H9 (cell line): ENCODE measurements at regions not wholly inside any gene's neighbourhood (a gene's known extent, or its start where the extent isn't known, plus 50 kb on each side); places are given as distances from the start of the nearest gene placed in this dataset.

Experiments
- DNase-seq: peaks from one replicate; pipeline ENCODE4 v3.0.0-alpha.2; 2017
- H2AFZ ChIP-seq: one replicate; pipeline ENCODE4 v1.6.1; 2013; ENCODE audit warnings: mild to moderate bottlenecking, low read length, control low read depth, moderate library complexity
- H2AK5ac ChIP-seq: 2 replicates; pipeline ENCODE4 v1.6.1; 2013; ENCODE audit warnings: low read length, control low read depth, mixed read lengths; ENCODE audit not compliant: insufficient read length
- H2BK120ac ChIP-seq: one replicate; pipeline ENCODE4 v1.6.1; 2013; ENCODE audit warnings: low read depth, mild to moderate bottlenecking, low read length, control low read depth, inconsistent platforms; ENCODE audit not compliant: poor library complexity, severe bottlenecking
- H2BK12ac ChIP-seq: 2 replicates; pipeline ENCODE4 v1.6.1; 2013; ENCODE audit warnings: low read length, control low read depth, mixed read lengths, low read depth; ENCODE audit not compliant: insufficient read length
- H2BK15ac ChIP-seq: 2 replicates; pipeline ENCODE4 v1.6.1; 2013; ENCODE audit warnings: low read depth, low read length, control low read depth
- H2BK20ac ChIP-seq: one replicate; pipeline ENCODE4 v1.6.1; 2013; ENCODE audit warnings: low read depth, mild to moderate bottlenecking, low read length, control low read depth, inconsistent platforms; ENCODE audit not compliant: poor library complexity, severe bottlenecking
- H2BK5ac ChIP-seq: 2 replicates; pipeline ENCODE4 v1.6.1; 2013; ENCODE audit warnings: low read length, control low read depth, mixed read lengths; ENCODE audit not compliant: insufficient read length
- H3K14ac ChIP-seq: 2 replicates; pipeline ENCODE4 v1.6.1; 2013; ENCODE audit warnings: low read length, control low read depth; ENCODE audit not compliant: insufficient read depth
- H3K18ac ChIP-seq: 2 replicates; pipeline ENCODE4 v1.6.1; 2013; ENCODE audit warnings: low read depth, mild to moderate bottlenecking, mixed read lengths, low read length, control low read depth; ENCODE audit not compliant: insufficient read length
- H3K23ac ChIP-seq: 2 replicates; pipeline ENCODE4 v1.6.1; 2013; ENCODE audit warnings: low read length, control low read depth, mixed read lengths, low read depth; ENCODE audit not compliant: insufficient read length
- H3K23me2 ChIP-seq: 2 replicates; pipeline ENCODE4 v1.6.1; 2013; ENCODE audit warnings: low read depth, mild to moderate bottlenecking, mixed read lengths, low read length, control low read depth; ENCODE audit not compliant: insufficient read length, poor library complexity, severe bottlenecking
- H3K27ac ChIP-seq: 2 replicates; pipeline ENCODE4 v1.5.1; 2013; ENCODE audit warnings: low read length, control low read depth, mixed read lengths, low read depth; ENCODE audit not compliant: insufficient read length
- H3K27me3 ChIP-seq: 2 replicates; pipeline ENCODE4 v1.6.1; 2013; ENCODE audit warnings: low read length, control low read depth, inconsistent platforms; ENCODE audit not compliant: insufficient read depth
- H3K4ac ChIP-seq: 2 replicates; pipeline ENCODE4 v1.6.1; 2013; ENCODE audit warnings: low read depth, mild to moderate bottlenecking, control low read depth, inconsistent platforms, low read length, moderate library complexity
- H3K4me1 ChIP-seq: 2 replicates; pipeline ENCODE4 v1.6.1; 2013; ENCODE audit warnings: low read length, control low read depth, inconsistent platforms; ENCODE audit not compliant: insufficient read depth
- H3K4me2 ChIP-seq: 2 replicates; pipeline ENCODE4 v1.6.1; 2013; ENCODE audit warnings: low read length, control low read depth, mixed read lengths; ENCODE audit not compliant: insufficient read length, insufficient read depth
- H3K56ac ChIP-seq: 2 replicates; pipeline ENCODE4 v1.6.1; 2013; ENCODE audit warnings: low read depth, mild to moderate bottlenecking, mixed read lengths, low read length, control low read depth; ENCODE audit not compliant: insufficient read length
- H3K79me1 ChIP-seq: 2 replicates; pipeline ENCODE4 v1.6.1; 2013; ENCODE audit warnings: low read depth, mild to moderate bottlenecking, moderate library complexity, low read length, control low read depth, inconsistent platforms; ENCODE audit not compliant: insufficient read depth, poor library complexity, severe bottlenecking
- H3K79me2 ChIP-seq: 2 replicates; pipeline ENCODE4 v1.6.1; 2013; ENCODE audit warnings: low read length, control low read depth, inconsistent platforms; ENCODE audit not compliant: insufficient read depth
- H3K9ac ChIP-seq: 2 replicates; pipeline ENCODE4 v1.6.1; 2013; ENCODE audit warnings: low read length, control low read depth, mixed read lengths; ENCODE audit not compliant: insufficient read length; ENCODE audit errors: extremely low read depth
- H3K9me3 ChIP-seq: one replicate; pipeline ENCODE4 v1.6.1; 2013; ENCODE audit warnings: low read depth, low read length, inconsistent platforms; ENCODE audit not compliant: control insufficient read depth
- H3T11ph ChIP-seq: one replicate; pipeline ENCODE4 v1.6.1; 2013; ENCODE audit warnings: mild to moderate bottlenecking, low read length, control low read depth, inconsistent platforms
- H4K20me1 ChIP-seq: one replicate; pipeline ENCODE4 v1.6.1; 2013; ENCODE audit not compliant: control insufficient read depth, insufficient read length, insufficient read depth
- H4K5ac ChIP-seq: 2 replicates; pipeline ENCODE4 v1.6.1; 2013; ENCODE audit warnings: low read depth, mild to moderate bottlenecking, mixed read lengths, low read length, control low read depth; ENCODE audit not compliant: insufficient read length
- H4K8ac ChIP-seq: replicated peaks from 2 replicates; pipeline ENCODE4 v1.6.1; 2013; ENCODE audit warnings: low read length, control low read depth, mixed read lengths, low read depth; ENCODE audit not compliant: insufficient read length
- H4K91ac ChIP-seq: 2 replicates; pipeline ENCODE4 v1.6.1; 2013; ENCODE audit warnings: low read depth, mild to moderate bottlenecking, moderate library complexity, mixed read lengths, low read length, control low read depth; ENCODE audit not compliant: insufficient read length
- H3K27ac Mint-ChIP-seq, 3 experiments: 2 replicates in 2 of 3; 3 replicates in 1 of 3; pipeline ENCODE4 v1.8.0; 2020 to 2021; ENCODE audit warnings: mixed read lengths in 3 of 3, mild to moderate bottlenecking in 1 of 3, moderate library complexity in 1 of 3
- H3K27me3 Mint-ChIP-seq: 2 replicates; pipeline ENCODE4 v1.8.0; 2021; ENCODE audit warnings: low read depth, mild to moderate bottlenecking, moderate library complexity, mixed read lengths
- H3K36me3 Mint-ChIP-seq, 3 experiments: 2 replicates in 2 of 3; 3 replicates in 1 of 3; pipeline ENCODE4 v1.8.0; 2020 to 2021; ENCODE audit warnings: low read depth in 3 of 3, mixed read lengths in 3 of 3; ENCODE audit not compliant: insufficient read depth in 1 of 3
- H3K4me1 Mint-ChIP-seq, 2 experiments: 2 replicates each; pipeline ENCODE4 v1.8.0; 2020; ENCODE audit warnings: mixed read lengths in 2 of 2
- H3K4me3 Mint-ChIP-seq, 2 experiments: 2 replicates in 1 of 2; 3 replicates in 1 of 2; pipeline ENCODE4 v1.8.0; 2020 to 2021; ENCODE audit warnings: mild to moderate bottlenecking in 2 of 2, mixed read lengths in 2 of 2, moderate library complexity in 1 of 2
- H3K9me3 Mint-ChIP-seq, 2 experiments: 2 replicates in 1 of 2; 3 replicates in 1 of 2; pipeline ENCODE4 v1.8.0; 2020; ENCODE audit warnings: mild to moderate bottlenecking in 2 of 2, mixed read lengths in 2 of 2, moderate library complexity in 1 of 2
- CTCF ChIP-seq: fragments of 200-600 bp; sonication (generic); conservative IDR thresholded peaks from 3 replicates; pipeline ENCODE4 v1.8.0; 2021; ENCODE audit warnings: antibody characterized with exemption, mild to moderate bottlenecking
- WGBS: extraction: QIAGEN DNeasy Blood & Tissue Kit; methylation state at CpG from one replicate; pipeline ENCODE4 v1.1.7; 2013; ENCODE audit warnings: missing lambda C conversion rate, low lambda C conversion rate, mixed read lengths; ENCODE audit not compliant: insufficient read length; ENCODE audit errors: extremely low coverage; 5-methylcytosine and 5-hydroxymethylcytosine counted together

- no peaks in the 10 kb centered on the region for H3K4me1 ChIP-seq
- no peaks in the 10 kb centered on the region for H3K23me2 ChIP-seq
- no peak overlapping the region for H3K4me3 Mint-ChIP-seq
- H3K14ac ChIP-seq: no peak overlapping the region
- H2AFZ ChIP-seq: no peak overlapping the region
- no peak overlapping the region for H2BK120ac ChIP-seq
- H2BK12ac ChIP-seq: no peak overlapping the region
- H3K27me3 Mint-ChIP-seq: no peaks in the 10 kb centered on the region
- no peaks in the 10 kb centered on the region for H3K79me2 ChIP-seq
- H2AK5ac ChIP-seq: no peak overlapping the region
- no peaks in the 10 kb centered on the region for H3K27me3 ChIP-seq
- no peaks in the 10 kb centered on the region for H3K79me1 ChIP-seq
- H3K4me2 ChIP-seq: no peak overlapping the region
- WGBS: no CpG with 5 or more reads among the region's 4 CpGs
- no peak overlapping the region for H3K18ac ChIP-seq
- no peak for TF ChIP-seq CTCF
- H3K9me3 ChIP-seq: no peaks in the 10 kb centered on the region
- H4K91ac ChIP-seq: no peak overlapping the region
- no peak overlapping the region for H3K4ac ChIP-seq
- H2BK15ac ChIP-seq: no peak overlapping the region
- no peak for DNase-seq
- H3K36me3 Mint-ChIP-seq: peaks cover 5 to 18% (median 11%) of the 10 kb centered on the region in 3 experiments; a peak in 6 of 7 replicates
- peak overlapping the region; percentile 43 for H4K8ac ChIP-seq
- peaks cover 13 to 16% of the 10 kb centered on the region in 2 experiments; a peak in 4 of 5 replicates for H3K9me3 Mint-ChIP-seq
- no peak overlapping the region for H2BK5ac ChIP-seq
- H3K9ac ChIP-seq: no peak overlapping the region
- no peak overlapping the region for H3T11ph ChIP-seq
- no peaks in the 10 kb centered on the region for H3K4me1 Mint-ChIP-seq
- H2BK20ac ChIP-seq: no peak overlapping the region
- no peaks in the 10 kb centered on the region for H4K20me1 ChIP-seq
- H3K56ac ChIP-seq: no peak overlapping the region
- no peak overlapping the region for H4K5ac ChIP-seq
- H3K23ac ChIP-seq: no peak overlapping the region
- no peak overlapping the region for H3K27ac ChIP-seq
- H3K27ac Mint-ChIP-seq: peak overlapping the region in 1 of 3 experiments; percentile 76; a peak in 1 of 7 replicates
Observed at GRCh38 chr4:179563741-179564140, 2121.5 kb upstream of the AGA start.
